ENCODE measurements at regions not wholly inside any gene's neighbourhood (a gene's known extent, or its start where the extent isn't known, plus 50 kb on each side); places are given as distances from the start of the nearest gene placed in this dataset.

DNA sequence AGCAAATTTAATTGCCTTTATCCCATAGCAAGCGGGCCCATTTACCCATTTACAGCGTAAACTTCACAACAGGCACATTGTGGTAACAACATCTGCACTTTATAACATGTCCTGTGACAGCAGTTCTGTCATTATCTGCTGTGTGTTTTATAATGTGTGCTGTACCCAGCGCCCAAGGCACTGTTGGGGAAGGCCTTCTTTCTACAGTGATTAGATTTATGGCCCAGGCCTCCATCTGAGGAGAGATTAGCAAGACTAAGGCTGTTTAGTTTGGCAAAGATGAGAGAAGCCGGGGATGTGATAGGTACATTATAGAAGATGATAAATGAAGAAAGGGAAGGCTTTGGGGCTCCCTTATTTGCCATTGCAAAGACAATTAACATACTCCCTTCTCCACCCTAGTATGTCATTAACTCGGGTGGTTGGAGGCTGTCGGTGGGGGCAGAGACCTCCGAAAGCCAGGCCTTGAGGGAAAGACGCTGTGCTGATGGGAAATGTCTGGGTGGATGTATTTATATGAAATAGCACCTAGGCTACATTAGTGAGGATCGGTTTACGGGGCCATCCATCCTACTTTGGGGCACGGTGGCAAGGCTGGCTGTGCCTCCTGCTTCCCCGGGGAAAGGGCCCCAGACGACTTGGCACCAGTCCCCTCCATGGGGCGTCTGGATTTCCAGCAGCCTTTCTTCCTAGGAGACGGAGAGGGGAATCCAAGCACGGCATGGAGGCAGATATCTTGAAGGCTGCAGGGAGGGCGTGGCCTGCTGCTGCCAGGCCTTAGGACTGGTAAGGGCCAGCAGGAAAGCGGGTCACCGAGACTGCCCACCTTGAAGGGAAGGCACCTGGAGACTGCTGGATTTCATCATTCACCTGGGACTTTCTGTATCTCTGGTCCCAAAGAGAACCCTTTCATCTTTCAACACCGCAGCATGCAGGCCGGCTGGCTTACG lies 64.3 kb upstream of the PTCH1 start:
- BruUV-seq (replicated peaks) = no TSS peak
- POLR2A ChIA-PET = no interaction called here
- Histone ChIP-seq H3K4me3 (replicated peaks in 1 of 3; ENCODE audit: insufficient read depth in 1 of 3, low read depth in 2 of 3, low read length in 3 of 3) (no peak overlapping the region), H3K9me3 (ENCODE audit: low read length) (no peaks in the 10 kb centered on the region), H3K27ac (ENCODE audit: extremely low read length, insufficient read depth, low read length) (no peak overlapping the region), H3K4me1 (ENCODE audit: insufficient read depth, low read length) (no peaks in the 10 kb centered on the region), H3K4me2 (ENCODE audit: low read depth, low read length) (no peak overlapping the region), H4K20me1 (ENCODE audit: insufficient read depth, low read length) (no peaks in the 10 kb centered on the region), H3K27me3 (ENCODE audit: control insufficient read depth in 1 of 2, insufficient read depth in 2 of 2, low read length in 2 of 2) (peaks cover 0 to 29% of the 10 kb centered on the region in 2 experiments; a peak in 1 of 5 replicates), H3K36me3 (replicated peaks in 1 of 2; ENCODE audit: control insufficient read depth in 1 of 2, insufficient read depth in 2 of 2, low read length in 2 of 2) (no peaks in the 10 kb centered on the region), H3K9ac (ENCODE audit: insufficient read depth, low read depth, low read length) (no peak overlapping the region), H2AFZ (ENCODE audit: low read length) (no peak overlapping the region), H3K79me2 (ENCODE audit: insufficient read depth, low read length) (no peaks in the 10 kb centered on the region)
- in situ Hi-C loops (cut with HindIII; ENCODE audit: extremely low pct_ligation_motif_present, low pct_unique_long_range_greater_than_20kb) = no loop called here
- ATAC-seq (no peak), DNase-seq (ENCODE audit: low spot score) (no peak), FAIRE-seq (no peak)
- intact Hi-C loops (cut with micrococcal nuclease; ENCODE audit: unreplicated experiment) = no loop called here
- CTCF ChIA-PET (ENCODE audit: low intra/inter-chr PET ratio, low total read pairs) = no interaction called here
- 58% methylated on average over 17 of the region's 22 CpGs for WGBS (ENCODE audit: low lambda C conversion rate)
- no peak for TF ChIP-seq ZNF20 (CRISPR knock-in tag; IDR thresholded peaks at IDR 0.05)
- no peak for TF ChIP-seq PHF5A (CRISPR knock-in tag; IDR thresholded peaks at IDR 0.05; ENCODE audit: low read depth, unreplicated experiment)
- TF ChIP-seq TRAFD1 (CRISPR knock-in tag; IDR thresholded peaks at IDR 0.05; ENCODE audit: borderline replicate concordance) = no peak
- TF ChIP-seq, protein P1, sequence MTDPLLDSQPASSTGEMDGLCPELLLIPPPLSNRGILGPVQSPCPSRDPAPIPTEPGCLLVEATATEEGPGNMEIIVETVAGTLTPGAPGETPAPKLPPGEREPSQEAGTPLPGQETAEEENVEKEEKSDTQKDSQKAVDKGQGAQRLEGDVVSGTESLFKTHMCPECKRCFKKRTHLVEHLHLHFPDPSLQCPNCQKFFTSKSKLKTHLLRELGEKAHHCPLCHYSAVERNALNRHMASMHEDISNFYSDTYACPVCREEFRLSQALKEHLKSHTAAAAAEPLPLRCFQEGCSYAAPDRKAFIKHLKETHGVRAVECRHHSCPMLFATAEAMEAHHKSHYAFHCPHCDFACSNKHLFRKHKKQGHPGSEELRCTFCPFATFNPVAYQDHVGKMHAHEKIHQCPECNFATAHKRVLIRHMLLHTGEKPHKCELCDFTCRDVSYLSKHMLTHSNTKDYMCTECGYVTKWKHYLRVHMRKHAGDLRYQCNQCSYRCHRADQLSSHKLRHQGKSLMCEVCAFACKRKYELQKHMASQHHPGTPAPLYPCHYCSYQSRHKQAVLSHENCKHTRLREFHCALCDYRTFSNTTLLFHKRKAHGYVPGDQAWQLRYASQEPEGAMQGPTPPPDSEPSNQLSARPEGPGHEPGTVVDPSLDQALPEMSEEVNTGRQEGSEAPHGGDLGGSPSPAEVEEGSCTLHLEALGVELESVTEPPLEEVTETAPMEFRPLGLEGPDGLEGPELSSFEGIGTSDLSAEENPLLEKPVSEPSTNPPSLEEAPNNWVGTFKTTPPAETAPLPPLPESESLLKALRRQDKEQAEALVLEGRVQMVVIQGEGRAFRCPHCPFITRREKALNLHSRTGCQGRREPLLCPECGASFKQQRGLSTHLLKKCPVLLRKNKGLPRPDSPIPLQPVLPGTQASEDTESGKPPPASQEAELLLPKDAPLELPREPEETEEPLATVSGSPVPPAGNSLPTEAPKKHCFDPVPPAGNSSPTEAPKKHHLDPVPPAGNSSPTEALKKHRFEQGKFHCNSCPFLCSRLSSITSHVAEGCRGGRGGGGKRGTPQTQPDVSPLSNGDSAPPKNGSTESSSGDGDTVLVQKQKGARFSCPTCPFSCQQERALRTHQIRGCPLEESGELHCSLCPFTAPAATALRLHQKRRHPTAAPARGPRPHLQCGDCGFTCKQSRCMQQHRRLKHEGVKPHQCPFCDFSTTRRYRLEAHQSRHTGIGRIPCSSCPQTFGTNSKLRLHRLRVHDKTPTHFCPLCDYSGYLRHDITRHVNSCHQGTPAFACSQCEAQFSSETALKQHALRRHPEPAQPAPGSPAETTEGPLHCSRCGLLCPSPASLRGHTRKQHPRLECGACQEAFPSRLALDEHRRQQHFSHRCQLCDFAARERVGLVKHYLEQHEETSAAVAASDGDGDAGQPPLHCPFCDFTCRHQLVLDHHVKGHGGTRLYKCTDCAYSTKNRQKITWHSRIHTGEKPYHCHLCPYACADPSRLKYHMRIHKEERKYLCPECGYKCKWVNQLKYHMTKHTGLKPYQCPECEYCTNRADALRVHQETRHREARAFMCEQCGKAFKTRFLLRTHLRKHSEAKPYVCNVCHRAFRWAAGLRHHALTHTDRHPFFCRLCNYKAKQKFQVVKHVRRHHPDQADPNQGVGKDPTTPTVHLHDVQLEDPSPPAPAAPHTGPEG (CRISPR knock-in tag; IDR thresholded peaks at IDR 0.05) = no peak
- TF ChIP-seq HMGA1 (CRISPR knock-in tag; conservative IDR thresholded peaks at IDR 0.05) = no peak
- TF ChIP-seq, protein P2, sequence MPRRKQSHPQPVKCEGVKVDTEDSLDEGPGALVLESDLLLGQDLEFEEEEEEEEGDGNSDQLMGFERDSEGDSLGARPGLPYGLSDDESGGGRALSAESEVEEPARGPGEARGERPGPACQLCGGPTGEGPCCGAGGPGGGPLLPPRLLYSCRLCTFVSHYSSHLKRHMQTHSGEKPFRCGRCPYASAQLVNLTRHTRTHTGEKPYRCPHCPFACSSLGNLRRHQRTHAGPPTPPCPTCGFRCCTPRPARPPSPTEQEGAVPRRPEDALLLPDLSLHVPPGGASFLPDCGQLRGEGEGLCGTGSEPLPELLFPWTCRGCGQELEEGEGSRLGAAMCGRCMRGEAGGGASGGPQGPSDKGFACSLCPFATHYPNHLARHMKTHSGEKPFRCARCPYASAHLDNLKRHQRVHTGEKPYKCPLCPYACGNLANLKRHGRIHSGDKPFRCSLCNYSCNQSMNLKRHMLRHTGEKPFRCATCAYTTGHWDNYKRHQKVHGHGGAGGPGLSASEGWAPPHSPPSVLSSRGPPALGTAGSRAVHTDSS (CRISPR knock-in tag; conservative IDR thresholded peaks at IDR 0.05) = no peak
- no peak for TF ChIP-seq NCOA2 (CRISPR knock-in tag; IDR thresholded peaks at IDR 0.05)
- TF ChIP-seq ZNF766 (CRISPR knock-in tag; IDR thresholded peaks at IDR 0.05; ENCODE audit: borderline replicate concordance) = no peak
- no peak for TF ChIP-seq ZNF83 (CRISPR knock-in tag; IDR thresholded peaks at IDR 0.05; ENCODE audit: borderline replicate concordance)
- TF ChIP-seq GLMP (CRISPR knock-in tag; IDR thresholded peaks at IDR 0.05; ENCODE audit: borderline replicate concordance) = no peak
- TF ChIP-seq REXO4 (CRISPR knock-in tag; IDR thresholded peaks at IDR 0.05; ENCODE audit: borderline replicate concordance) = no peak

Measured in HepG2 (cell line).